SU-DHL-6 (cell line): ENCODE measurements at regions not wholly inside any gene's neighbourhood (a gene's known extent, or its start where the extent isn't known, plus 50 kb on each side); places are given as distances from the start of the nearest gene placed in this dataset.
A peak's percentile ranks its signal among the peaks of the same experiment; 100 is the strongest.

Experiments
- H2AFZ ChIP-seq: fragments of 200-600 bp; sonication (generic); 2 replicates; pipeline ENCODE4 v1.6.1; 2014; ENCODE audit warnings: low read depth, mild to moderate bottlenecking, moderate library complexity, mixed read lengths, antibody characterized with exemption, low read length; ENCODE audit not compliant: severe bottlenecking
- H3F3A ChIP-seq: fragments of 200-600 bp; shearing (Covaris generic); 2 replicates; pipeline ENCODE4 v1.6.0; 2016; ENCODE audit warnings: antibody characterized with exemption, mild to moderate bottlenecking; ENCODE audit not compliant: insufficient read depth
- H3K27ac ChIP-seq: fragments of 200-600 bp; sonication (generic); 2 replicates; pipeline ENCODE4 v1.5.1; 2016; ENCODE audit warnings: low read depth, mild to moderate bottlenecking, low read length, moderate library complexity, mixed read lengths
- H3K27me3 ChIP-seq: fragments of 200-600 bp; sonication (generic), shearing (Covaris generic); 2 replicates; pipeline ENCODE4 v1.6.0; 2014; ENCODE audit warnings: mild to moderate bottlenecking, low read length
- H3K36me3 ChIP-seq: fragments of 200-600 bp; sonication (generic); 2 replicates; pipeline ENCODE4 v1.6.1; 2014; ENCODE audit warnings: mild to moderate bottlenecking, low read length, mixed read lengths
- H3K4me2 ChIP-seq: fragments of 300-600, 200-600 bp; shearing (Covaris generic), sonication (generic); 2 replicates; pipeline ENCODE4 v1.6.0; 2014; ENCODE audit warnings: low read length, low read depth, mild to moderate bottlenecking; ENCODE audit not compliant: poor library complexity, severe bottlenecking
- H3K4me3 ChIP-seq: fragments of 200-600 bp; sonication (generic); 2 replicates; pipeline ENCODE4 v1.5.1; 2014; ENCODE audit warnings: antibody characterized with exemption, low read length, mild to moderate bottlenecking, mixed read lengths; ENCODE audit not compliant: insufficient read depth, poor library complexity, severe bottlenecking
- H3K79me2 ChIP-seq: fragments of 200-600 bp; sonication (generic); 2 replicates; pipeline ENCODE4 v1.6.1; 2014; ENCODE audit warnings: mild to moderate bottlenecking, low read length, moderate library complexity; ENCODE audit not compliant: insufficient read depth
- H3K9ac ChIP-seq: fragments of 200-600 bp; sonication (generic); 2 replicates; pipeline ENCODE4 v1.7.0; 2014; ENCODE audit warnings: mild to moderate bottlenecking, low read length
- H3K9me2 ChIP-seq: fragments of 200-600 bp; sonication (generic); replicated peaks from 2 replicates; pipeline ENCODE4 v1.6.1; 2014; ENCODE audit warnings: low read length; ENCODE audit not compliant: insufficient read depth
- H3K9me3 ChIP-seq: fragments of 200-600 bp; sonication (generic); 2 replicates; pipeline ENCODE4 v1.6.1; 2014; ENCODE audit warnings: low read length, mixed read lengths; ENCODE audit not compliant: insufficient read depth
- H4K20me1 ChIP-seq: fragments of 200-600 bp; sonication (generic); 2 replicates; pipeline ENCODE4 v1.6.1; 2014; ENCODE audit warnings: low read depth, mild to moderate bottlenecking, antibody characterized with exemption, low read length, moderate library complexity, mixed read lengths
- CTCF ChIP-seq: fragments of 200-600 bp; sonication (generic); IDR thresholded peaks from one replicate; pipeline ENCODE4 v1.5.1; 2017; ENCODE audit warnings: antibody characterized with exemption, mild to moderate bottlenecking, low read length, moderate library complexity; ENCODE audit not compliant: insufficient read depth, poor library complexity, severe bottlenecking
- EZH2phosphoT487 ChIP-seq: fragments of 200-600 bp; sonication (generic), shearing (Covaris generic); conservative IDR thresholded peaks from 2 replicates; pipeline ENCODE4 v1.6.1; 2018; ENCODE audit warnings: mild to moderate bottlenecking, antibody characterized with exemption, low read length, moderate library complexity, mixed read lengths

GRCh38 chr13:73767747-73768315, 366.4 kb downstream of the KLF12 start:
- H3K9me2 ChIP-seq: no peaks in the 10 kb centered on the region
- H3K9ac ChIP-seq: peak overlapping the region; percentile 46; the same call in 1 of the 2 replicates
- peak overlapping the region; percentile 86 for H3K27ac ChIP-seq
- no peaks in the 10 kb centered on the region for H4K20me1 ChIP-seq
- no peaks in the 10 kb centered on the region for H3K27me3 ChIP-seq
- no peaks in the 10 kb centered on the region for H3K36me3 ChIP-seq
- H3K4me3 ChIP-seq: no peak overlapping the region
- H3K4me2 ChIP-seq: peak overlapping the region; percentile 69
- TF ChIP-seq EZH2phosphoT487: no peak
- TF ChIP-seq CTCF: peak; percentile 77
- no peaks in the 10 kb centered on the region for H3K9me3 ChIP-seq
- peaks cover 16% of the 10 kb centered on the region for H3F3A ChIP-seq
- no peaks in the 10 kb centered on the region for H3K79me2 ChIP-seq
- H2AFZ ChIP-seq: peak overlapping the region; percentile 15

- TF ChIP-seq CTCF: no peak
- no peak for TF ChIP-seq EZH2phosphoT487
- no peaks in the 10 kb centered on the region for H3K9me3 ChIP-seq
- H2AFZ ChIP-seq: peak overlapping the region; percentile 15
- no peaks in the 10 kb centered on the region for H4K20me1 ChIP-seq
- no peaks in the 10 kb centered on the region for H3K27me3 ChIP-seq
- peak overlapping the region; percentile 86 for H3K27ac ChIP-seq
- no peak overlapping the region for H3K4me3 ChIP-seq
- no peaks in the 10 kb centered on the region for H3K79me2 ChIP-seq
- H3K9me2 ChIP-seq: no peaks in the 10 kb centered on the region
- H3K4me2 ChIP-seq: peak overlapping the region; percentile 69
- no peaks in the 10 kb centered on the region for H3K36me3 ChIP-seq
- peaks cover 16% of the 10 kb centered on the region for H3F3A ChIP-seq
- peak overlapping the region; percentile 46 for H3K9ac ChIP-seq
Measured at GRCh38 chr13:73767191-73767741, 366.9 kb downstream of the KLF12 start.

- Histone ChIP-seq H2AFZ (peak overlapping the region; percentile 57), H3K4me2 (peak overlapping the region; percentile 69), H3K9ac (peak overlapping the region; percentile 46), H3K36me3 (no peaks in the 10 kb centered on the region), H3K79me2 (no peaks in the 10 kb centered on the region), H3K27ac (peak overlapping the region; percentile 86), H3K4me3 (peak overlapping the region; percentile 19), H3K27me3 (no peaks in the 10 kb centered on the region), H4K20me1 (no peaks in the 10 kb centered on the region), H3K9me2 (no peaks in the 10 kb centered on the region), H3F3A (peaks cover 16% of the 10 kb centered on the region), H3K9me3 (no peaks in the 10 kb centered on the region)
- TF ChIP-seq EZH2phosphoT487 (no peak), CTCF (no peak)
Measured at GRCh38 chr13:73765651-73766384, 368.4 kb downstream of the KLF12 start.
